ENCODE measurements at regions not wholly inside any gene's neighbourhood (a gene's known extent, or its start where the extent isn't known, plus 50 kb on each side); places are given as distances from the start of the nearest gene placed in this dataset.
"Not testable (repeated sequence)": the region's sequence is repeated elsewhere in the genome, so short reads cannot be mapped to it uniquely, and the experiment has no call there.

DNA sequence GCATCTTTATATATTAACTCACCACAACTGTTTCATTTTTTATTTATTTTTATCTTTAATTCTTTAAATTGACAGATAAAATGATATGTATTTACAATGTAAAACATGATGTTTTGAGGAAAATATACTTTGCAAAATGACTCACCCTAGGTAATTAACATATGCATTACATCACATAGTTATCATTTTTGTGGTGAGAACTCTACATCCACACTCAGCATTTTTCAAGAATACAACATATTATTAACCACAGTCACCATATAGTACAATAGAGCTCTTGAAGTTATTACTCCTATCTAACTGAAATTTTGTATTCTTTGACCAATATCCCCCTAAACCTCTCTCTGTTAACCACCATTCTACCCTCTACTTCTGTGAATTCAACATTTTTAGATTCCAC lies 194.7 kb upstream of the KIF2B start:
- TF ChIP-seq, protein P1, sequence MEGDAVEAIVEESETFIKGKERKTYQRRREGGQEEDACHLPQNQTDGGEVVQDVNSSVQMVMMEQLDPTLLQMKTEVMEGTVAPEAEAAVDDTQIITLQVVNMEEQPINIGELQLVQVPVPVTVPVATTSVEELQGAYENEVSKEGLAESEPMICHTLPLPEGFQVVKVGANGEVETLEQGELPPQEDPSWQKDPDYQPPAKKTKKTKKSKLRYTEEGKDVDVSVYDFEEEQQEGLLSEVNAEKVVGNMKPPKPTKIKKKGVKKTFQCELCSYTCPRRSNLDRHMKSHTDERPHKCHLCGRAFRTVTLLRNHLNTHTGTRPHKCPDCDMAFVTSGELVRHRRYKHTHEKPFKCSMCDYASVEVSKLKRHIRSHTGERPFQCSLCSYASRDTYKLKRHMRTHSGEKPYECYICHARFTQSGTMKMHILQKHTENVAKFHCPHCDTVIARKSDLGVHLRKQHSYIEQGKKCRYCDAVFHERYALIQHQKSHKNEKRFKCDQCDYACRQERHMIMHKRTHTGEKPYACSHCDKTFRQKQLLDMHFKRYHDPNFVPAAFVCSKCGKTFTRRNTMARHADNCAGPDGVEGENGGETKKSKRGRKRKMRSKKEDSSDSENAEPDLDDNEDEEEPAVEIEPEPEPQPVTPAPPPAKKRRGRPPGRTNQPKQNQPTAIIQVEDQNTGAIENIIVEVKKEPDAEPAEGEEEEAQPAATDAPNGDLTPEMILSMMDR (conservative IDR thresholded peaks at IDR 0.05; ENCODE audit: low read depth, low read length) = no peak
- DNase-seq (ENCODE audit: low read depth) = peak; percentile 52
- H3K4me3 ChIP-seq (ENCODE audit: low read depth, low read length) = no peak overlapping the region

DNA sequence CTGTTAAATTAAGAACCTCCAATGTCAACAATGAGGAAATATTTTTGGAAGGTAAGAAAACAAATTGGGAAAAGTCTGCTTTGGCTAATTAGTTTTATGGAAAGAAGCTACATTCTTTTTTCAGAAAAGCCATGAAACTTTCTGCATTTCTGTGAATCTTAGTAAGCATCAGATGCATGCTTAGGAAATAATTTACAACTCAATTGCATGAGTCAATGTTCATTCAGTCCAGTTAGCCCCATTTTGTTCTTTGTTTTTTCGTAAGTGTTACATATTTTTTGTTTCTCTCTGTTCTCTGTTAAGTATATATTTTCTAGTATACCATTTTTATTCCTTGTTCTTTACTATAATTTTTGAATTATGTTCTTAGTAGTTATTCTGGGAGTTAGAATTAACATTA lies 195.2 kb upstream of the KIF2B start:
- no peak overlapping the region for H3K4me3 ChIP-seq (ENCODE audit: low read depth, low read length)
- DNase-seq (ENCODE audit: low read depth) = peak; percentile 62
- TF ChIP-seq, protein P1 (conservative IDR thresholded peaks at IDR 0.05; ENCODE audit: low read depth, low read length) = no peak

DNA sequence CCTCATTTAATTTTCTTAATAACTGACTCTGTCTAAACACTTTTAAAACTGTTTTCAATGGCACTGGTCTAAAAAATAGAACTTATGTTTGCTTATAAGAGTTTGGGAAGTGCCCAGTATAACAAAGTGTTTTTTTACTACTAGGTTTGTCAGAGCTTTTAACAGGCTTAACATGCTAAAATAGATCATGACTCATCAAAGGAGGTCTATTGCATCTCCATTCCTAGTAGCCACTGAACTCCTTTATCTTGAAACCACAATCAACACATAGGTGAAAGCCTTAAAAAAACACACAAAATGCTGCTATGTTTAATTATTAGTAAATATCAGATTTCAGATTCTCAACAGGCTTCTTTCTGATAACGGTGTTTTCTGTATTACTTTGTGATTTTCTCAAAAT lies 196.4 kb upstream of the KIF2B start:
- H3K4me3 ChIP-seq (ENCODE audit: low read depth, low read length) = no peak overlapping the region
- TF ChIP-seq, protein P1 (conservative IDR thresholded peaks at IDR 0.05; ENCODE audit: low read depth, low read length) = no peak
- peak; percentile 71 for DNase-seq (ENCODE audit: low read depth)

DNA sequence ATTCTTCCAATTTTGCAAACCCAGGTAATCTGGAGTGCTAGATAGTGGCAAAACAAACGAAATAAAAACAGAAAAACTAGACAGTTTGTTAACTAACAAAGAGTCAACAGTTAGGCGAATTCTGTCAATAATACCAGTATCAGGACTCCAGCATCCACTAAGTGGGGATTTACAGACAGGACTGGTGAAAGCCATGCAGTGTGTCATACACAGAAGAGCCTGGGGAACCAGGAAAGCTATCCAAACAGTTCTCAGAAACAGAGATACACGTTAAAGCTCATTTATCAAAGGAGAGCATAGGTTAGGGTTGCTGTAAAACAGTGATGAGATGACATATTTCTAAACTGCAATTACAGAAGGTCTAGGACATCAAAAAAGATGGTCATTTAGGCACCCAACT lies 203.7 kb upstream of the KIF2B start:
- no peak for DNase-seq (ENCODE audit: low read depth)
- TF ChIP-seq, protein P1 (conservative IDR thresholded peaks at IDR 0.05; ENCODE audit: low read depth, low read length) = no peak
- no peak overlapping the region for H3K4me3 ChIP-seq (ENCODE audit: low read depth, low read length)

DNA sequence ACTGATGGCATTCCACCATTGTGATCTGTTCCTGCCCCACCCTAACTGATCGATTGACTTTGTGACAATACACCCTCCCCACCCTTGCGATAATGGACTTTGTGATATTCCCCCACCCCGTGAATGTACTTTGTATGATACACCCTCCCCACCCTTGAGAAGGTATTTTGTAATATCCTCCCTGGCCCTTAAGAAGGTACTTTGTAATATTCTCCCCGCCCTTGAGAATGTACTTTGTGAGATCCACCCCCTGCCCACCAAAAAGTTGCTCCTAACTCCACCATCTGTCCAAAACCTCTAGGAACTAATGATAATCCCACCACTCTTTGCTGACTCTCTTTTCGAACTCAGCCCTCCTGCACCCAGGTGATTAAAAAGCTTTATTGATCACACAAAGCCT lies 214.5 kb upstream of the KIF2B start:
- not testable (repeated sequence) for DNase-seq (ENCODE audit: low read depth); H3K4me3 ChIP-seq (ENCODE audit: low read depth, low read length)

DNA sequence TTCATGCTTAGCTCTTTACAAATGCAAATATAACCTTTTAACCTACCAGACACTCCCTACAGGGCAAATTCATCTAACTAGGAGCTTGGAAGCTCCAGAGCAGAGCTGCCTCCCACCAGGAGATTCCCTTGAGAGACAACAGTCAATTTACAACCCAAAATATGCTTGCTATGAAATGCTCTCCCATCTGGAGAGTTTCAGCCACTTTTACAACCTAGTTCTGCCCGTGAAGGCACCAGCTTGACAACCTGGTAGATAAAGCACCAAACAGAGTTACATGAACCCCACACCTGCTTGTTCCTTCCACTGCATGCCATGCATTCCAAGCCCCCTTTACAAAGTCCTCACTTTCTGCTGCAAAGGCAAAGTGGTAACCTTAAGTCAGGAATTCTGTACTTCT lies 215.3 kb upstream of the KIF2B start:
- no peak overlapping the region for H3K4me3 ChIP-seq (ENCODE audit: low read depth, low read length)
- TF ChIP-seq, protein P1 (conservative IDR thresholded peaks at IDR 0.05; ENCODE audit: low read depth, low read length) = no peak

DNA sequence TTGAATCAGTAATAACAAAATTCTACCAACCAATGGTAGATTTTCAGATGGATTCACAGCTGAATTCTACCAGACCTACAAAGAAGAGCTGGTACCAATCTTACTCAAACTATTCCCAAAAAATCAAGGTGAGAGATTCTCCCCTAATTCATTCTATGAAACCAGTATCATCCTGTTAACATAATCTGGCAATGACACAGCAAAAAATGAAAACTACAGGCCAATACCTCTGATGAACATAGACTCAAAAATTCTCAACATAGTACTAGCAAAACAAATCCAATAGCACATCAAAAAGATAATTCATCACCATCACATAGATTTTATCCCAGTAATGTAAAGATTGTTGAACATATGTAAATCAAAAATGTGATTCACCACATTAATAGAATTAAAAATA lies 234.4 kb upstream of the KIF2B start:
- TF ChIP-seq, protein P1 (conservative IDR thresholded peaks at IDR 0.05; ENCODE audit: low read depth, low read length) = no peak
- no peak for DNase-seq (ENCODE audit: low read depth)
- H3K4me3 ChIP-seq (ENCODE audit: low read depth, low read length) = no peak overlapping the region

More for the DNA sequence above, 215.3 kb upstream of the KIF2B start:
- no peak for DNase-seq (ENCODE audit: low read depth)

DNA sequence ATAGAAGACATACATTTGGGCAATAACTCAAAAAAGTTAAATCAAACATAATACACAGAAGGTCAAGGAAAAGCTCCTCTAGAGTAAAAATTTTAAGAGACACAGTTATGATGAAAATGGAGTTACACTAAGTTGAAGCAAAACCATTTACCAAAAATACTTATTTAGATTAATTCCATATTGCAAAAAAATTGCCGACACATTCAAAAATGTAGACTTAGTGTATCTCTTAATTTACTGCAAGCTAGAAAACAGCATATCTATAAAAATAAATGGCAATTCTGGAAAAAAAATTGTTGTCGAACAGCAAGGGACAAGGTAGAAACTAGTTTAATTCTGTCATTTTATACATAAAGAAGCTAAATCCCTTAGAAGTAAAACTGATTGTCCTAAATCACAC lies 248.7 kb upstream of the KIF2B start:
- no peak for DNase-seq (ENCODE audit: low read depth)
- H3K4me3 ChIP-seq (ENCODE audit: low read depth, low read length) = no peak overlapping the region
- TF ChIP-seq, protein P1 (conservative IDR thresholded peaks at IDR 0.05; ENCODE audit: low read depth, low read length) = no peak

All from epithelial cell of proximal tubule (primary cell).